HUDEP-2 (cell line): ENCODE measurements at regions not wholly inside any gene's neighbourhood (a gene's known extent, or its start where the extent isn't known, plus 50 kb on each side); places are given as distances from the start of the nearest gene placed in this dataset.
"Not testable (repeated sequence)": the region's sequence is repeated elsewhere in the genome, so short reads cannot be mapped to it uniquely, and the experiment has no call there.

Source experiments
- DNase-seq, 76 experiments: peaks; one replicate each; lab custom pipeline; 2025; ENCODE audit not compliant: unreplicated experiment in 76 of 76; lab: John Stamatoyannopoulos, UW

DNA sequence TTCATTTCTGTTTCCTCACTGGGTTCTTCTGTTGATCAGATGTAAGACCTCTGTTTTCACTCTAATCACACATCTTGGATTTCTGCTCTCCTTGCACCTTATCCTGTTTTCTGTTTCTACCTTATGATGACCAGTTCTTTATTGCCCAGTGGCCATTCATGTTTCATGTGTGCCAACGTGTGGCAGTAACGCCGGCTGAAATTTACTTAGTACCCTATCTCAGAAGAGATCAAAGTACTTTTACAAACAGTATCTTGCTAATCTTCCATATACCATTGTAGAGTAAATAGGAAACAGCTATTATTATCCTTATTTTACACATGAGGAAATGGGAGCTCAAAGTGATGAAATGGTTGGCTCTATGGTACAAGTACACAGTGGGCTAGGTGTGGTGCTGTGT lies 74.0 kb downstream of the GATA3 start:
- DNase-seq: no peak

DNA sequence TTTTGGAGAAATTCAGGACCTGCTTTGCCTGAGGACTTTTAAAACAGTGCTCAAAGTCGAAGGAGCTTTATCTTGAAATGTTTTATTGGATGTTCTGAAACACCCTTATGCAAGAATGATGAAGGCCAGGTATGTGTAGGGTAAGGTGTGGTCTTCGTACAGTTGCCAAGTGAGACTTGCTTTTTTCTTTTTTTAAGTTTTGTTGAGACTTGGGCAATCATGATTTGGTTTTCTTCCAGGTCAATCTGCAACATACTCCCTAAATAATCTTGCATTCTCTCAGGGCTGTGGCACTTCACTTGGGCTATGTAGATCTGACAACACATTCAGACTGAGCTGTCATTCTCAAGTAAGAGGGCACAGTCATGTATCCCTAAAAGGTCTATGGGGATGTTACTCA lies 75.0 kb downstream of the GATA3 start:
- DNase-seq: no peak

DNA sequence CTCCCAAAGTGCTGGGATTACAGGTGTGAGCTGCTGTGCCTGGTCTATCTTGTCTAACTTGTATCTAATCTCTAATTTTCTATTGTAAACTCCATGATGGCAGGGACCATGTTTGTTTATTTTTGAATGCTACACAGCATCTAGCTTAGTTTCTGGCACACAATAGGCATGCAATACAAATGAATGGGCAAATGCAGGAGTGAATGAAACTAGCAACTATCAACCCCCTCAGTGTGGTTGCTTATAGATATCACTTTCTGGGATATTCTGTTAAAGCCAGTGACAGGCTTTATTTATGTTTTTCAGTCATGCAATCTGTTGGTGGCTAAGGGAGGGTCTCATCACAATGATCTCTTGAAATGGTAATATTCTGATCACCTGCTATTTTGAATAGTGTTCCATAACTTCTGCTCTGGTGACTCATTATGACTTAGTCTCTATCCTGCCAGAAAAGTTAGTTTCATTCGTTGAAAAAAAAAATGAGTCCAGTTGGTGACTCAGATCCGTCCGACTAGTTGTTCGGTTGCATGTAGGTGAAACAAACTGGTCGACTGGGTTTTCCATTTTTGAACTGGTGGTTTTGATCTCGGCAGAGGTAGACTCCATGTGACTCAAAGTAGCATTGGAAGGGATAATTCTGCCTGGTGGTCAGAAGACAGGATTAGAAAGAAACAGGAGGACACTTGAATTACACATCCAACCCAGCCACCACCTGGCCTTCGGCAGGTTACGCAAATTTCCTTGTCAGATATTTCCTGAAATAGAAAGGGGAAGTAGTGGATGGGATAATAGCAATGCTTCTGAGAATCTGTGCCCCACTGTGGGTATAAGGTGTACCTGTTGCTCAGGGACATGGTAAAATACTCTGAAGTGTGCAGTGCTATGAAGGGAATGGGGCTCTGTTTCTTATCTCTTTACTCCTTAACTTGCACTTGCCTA lies 76.8 kb downstream of the GATA3 start:
- DNase-seq: no peak

DNA sequence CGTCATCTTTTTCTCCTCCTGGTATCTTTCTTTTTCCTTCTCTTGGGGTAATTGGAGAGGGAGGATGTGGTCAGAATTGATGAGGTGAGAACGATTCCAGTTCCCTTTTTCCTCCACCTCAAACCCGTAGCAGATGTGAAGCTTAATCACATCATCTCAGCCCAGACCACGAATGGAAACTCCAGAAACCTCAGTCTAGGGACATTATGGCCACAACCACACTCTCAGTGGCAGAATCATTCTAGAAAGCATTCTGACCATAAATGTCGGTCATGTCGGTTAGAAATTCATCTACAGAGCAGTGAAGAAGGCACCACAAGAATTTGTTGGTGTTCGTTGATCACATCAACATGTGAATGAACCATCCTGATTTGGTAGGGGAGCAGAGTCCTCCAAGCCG lies 78.7 kb downstream of the GATA3 start:
- no peak for DNase-seq

DNA sequence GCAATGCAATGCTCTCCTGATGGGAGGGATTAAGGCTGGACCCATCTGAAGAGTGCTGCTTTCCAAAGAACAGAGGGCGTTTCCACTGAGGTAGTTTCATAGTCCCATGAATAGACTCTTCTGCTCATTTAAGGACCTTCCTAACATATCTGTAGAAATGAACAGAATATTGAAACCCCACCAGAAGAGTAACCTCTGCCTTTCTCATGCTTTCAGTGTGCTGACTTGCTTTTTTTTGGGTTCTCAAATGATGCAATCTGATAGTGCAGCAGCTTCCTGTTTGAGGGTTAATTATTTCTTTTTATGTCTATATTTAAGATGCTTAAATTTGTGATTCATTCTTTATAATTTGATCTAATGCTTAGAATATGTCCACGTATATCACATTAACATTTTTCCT lies 82.2 kb downstream of the GATA3 start:
- DNase-seq: no peak

DNA sequence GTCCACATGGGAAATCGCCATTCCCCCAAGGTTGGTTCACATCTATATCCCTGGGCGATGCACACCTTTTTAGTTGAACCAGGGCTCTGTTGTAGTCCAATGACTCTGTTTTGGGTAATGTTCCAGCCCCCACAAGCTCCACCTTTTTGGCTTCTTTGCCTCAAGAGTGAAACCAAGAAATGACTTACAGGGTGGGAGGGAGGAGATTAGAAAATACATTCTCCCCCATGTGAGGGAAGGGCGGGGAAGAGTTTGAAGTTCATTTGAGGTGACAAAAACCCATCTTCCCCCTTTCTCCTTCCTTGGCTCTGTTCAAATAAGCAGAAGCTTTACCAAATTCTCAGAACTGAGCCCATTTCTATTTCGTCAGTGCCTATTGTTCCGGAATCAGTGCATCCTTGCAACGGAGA lies 82.8 kb downstream of the GATA3 start:
- no peak for DNase-seq

DNA sequence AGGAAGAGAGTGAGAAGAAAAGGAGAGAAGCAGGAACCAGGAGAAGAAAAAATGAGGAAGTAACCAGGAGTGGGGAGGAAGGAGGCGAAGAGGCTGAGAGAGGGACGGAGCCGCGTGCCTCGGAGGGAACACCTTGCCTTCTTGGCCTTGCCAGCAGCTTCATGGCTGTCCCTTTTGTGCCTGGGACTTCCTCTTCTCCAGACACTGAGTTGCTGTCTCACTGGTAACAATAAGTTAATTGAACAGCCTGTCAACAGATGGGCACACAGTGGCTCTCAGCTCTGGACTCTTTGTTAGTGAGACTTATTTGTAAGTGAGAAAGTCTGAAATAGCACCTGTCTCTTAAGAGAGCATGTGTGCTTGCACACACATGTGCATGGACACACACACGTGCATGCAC lies 83.2 kb downstream of the GATA3 start:
- DNase-seq: no peak

DNA sequence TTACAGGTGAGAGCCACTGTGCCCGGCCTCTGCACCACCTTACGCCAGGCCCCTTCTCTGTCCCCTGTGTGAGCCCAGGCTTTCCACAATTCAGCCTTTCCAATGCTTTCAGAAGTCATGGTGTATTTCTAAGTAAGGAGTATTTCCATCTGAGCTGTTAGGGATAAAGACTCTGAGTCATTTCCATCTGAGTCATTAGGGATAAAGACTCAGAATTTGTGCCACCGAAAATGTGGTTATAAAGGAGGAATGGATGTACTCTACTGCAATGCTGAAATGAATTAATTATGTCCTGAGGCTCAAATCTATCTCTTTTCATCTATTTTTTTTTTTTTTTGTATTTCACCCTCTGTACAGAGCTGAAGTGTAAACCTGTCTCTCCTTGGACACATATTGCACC lies 84.0 kb downstream of the GATA3 start:
- no peak for DNase-seq

DNA sequence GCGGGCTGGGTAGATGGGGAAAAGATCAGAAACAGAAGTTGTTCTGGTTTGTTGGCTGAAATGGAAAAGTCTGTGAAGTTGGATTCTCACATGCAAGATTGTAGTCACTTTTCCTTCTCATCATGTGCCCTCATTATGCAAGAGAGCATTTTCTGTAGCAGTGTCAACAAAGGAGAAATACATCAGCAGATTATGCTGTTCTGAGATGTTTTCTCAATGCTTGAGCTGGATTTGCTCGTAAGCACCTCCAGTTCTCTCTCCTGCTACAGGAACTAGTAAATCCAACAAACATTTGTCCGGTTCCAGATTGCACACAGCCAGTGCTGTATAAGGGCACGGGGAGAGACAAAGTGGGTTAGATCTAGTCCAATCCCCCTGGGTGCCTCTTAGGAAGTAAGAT lies 90.0 kb downstream of the GATA3 start:
- no peak for DNase-seq

DNA sequence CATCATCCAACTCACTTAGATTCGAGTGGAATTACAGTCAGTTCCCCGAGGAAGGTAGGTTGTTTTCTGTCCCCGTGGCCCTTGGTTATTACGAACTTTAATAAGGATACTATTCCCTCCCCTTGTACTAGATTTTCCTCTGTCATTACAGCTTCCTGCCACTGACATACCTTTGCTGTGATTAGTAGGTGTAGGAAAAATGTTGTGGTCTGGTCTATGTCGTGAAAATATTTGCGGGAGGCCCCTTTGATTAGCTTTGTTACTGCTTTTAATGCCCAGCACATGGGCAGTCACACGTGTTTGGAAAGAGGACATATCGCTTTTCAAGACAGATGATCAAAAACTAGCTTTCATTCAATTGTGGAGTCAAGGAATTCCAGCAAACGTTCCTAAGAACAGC lies 92.2 kb downstream of the GATA3 start:
- DNase-seq: no peak

DNA sequence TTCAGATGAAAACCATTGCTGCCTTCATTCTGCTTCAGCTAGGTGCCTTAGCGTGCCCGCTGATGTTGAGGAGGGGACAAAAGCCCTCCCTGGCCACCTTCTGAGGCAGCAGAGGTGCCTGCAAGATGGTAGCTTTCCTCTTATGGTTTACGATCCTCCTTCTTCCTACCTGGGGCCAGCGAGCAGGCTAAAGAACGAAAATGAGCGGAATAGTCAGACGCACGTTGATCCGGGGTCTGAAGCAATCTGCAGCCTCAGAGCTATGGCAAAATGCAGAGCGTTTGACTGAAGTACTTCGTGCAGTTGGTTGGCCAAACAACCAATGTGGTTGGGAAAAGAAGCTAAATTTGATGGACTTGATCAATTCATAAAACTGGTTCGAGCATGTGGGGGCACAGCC lies 95.5 kb downstream of the GATA3 start:
- DNase-seq: no peak

DNA sequence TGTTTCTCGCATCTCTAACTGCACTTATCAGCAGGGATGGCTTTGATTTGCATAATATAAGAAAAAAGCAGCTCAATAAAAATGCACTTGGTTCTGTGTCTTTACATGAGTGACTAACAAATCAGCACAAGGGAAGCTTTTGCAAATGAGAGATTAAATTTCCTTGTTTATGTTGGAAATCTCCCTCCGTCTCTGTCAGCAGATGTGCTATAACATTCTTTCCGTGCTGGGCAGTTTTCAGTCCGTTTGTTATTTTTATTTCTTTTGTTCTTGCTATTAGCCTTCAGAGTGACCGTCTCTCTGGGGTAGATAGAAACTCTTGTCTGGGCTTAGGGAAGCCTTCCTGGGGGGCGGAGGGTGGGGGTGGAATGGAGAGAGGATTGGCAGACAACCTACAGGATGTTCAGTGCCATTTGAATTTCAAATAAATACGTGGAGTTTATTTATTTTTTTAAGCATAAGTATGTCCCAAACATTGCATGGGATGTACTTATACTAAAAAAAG lies 96.0 kb downstream of the GATA3 start:
- DNase-seq: no peak

DNA sequence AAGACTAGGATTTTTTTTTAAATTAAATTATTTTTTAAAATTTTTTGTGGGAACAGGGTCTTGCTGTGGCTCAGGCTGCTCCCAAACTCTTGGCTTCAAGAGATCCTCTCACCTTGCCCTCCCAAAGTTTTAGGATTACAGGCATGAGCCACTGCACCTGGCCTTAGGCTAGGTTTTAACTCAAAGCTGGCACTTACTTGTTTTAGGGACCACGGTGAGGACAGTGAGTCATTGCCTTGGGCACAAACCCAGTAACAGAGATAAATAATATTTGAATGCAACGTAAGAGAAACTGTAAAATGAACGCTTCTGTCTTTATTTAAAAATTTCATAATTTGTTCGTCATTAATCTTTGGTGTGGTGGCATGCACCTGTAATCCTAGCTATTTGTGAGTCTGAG lies 96.6 kb downstream of the GATA3 start:
- no peak for DNase-seq

DNA sequence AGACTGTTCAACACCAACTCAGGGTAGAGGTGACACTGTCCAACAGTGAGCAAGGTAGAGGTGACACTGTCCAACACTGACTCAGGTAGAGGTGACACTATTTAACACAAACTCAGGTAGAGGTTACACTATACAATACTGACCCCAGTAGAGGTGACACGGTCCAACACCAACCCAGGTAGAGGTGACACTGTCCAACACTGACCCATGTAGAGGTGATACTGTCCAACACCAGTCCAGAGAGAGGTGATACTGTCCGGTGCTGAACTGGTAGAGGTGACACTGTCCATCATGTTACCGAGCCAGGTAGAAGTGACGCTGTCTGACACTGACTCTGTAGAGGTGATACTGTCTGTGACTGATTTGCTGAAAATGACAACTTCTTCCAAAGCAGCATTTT lies 102.4 kb downstream of the GATA3 start:
- no peak for DNase-seq

DNA sequence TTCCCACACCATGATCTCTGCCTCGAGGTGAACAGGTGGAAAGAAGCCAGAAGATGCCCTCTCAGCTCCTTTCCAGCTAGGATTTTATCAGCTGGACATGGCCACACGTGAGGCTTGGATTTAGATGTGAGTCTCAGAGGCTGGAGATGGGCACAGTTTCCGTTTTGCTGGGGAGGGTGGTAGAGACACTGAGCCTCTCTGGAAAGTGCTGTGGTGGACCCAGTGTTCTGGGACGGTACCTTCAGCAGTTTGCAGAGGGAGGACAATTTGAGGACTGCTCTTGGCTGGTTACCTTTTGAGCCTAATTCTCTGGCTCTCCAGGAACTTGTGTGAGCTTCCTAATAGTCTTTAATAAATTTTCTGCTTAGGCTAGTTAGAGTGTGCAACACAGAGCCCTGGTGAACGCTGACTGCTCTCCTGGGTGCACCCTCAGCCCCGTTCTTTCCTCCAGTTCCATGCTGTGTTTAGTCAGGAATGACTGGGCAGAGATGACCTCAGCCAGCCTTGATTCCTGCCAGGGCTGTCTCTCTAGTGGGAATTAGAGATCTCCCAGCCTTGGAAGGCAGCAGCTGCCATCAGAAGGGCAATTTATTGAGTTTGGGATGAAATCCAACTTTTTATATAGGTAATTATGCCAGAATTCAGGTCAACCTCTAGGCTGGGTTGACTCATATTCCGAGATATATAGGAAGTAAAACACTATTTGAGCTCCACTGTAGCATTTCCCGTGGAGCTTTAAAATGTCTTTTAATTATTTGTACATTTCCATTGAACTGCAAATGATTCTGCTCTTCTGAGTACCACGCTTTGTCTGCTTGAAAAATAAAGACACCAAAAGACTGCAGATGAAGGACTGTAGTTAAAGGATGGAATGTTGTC lies 103.9 kb downstream of the GATA3 start:
- DNase-seq: no peak

DNA sequence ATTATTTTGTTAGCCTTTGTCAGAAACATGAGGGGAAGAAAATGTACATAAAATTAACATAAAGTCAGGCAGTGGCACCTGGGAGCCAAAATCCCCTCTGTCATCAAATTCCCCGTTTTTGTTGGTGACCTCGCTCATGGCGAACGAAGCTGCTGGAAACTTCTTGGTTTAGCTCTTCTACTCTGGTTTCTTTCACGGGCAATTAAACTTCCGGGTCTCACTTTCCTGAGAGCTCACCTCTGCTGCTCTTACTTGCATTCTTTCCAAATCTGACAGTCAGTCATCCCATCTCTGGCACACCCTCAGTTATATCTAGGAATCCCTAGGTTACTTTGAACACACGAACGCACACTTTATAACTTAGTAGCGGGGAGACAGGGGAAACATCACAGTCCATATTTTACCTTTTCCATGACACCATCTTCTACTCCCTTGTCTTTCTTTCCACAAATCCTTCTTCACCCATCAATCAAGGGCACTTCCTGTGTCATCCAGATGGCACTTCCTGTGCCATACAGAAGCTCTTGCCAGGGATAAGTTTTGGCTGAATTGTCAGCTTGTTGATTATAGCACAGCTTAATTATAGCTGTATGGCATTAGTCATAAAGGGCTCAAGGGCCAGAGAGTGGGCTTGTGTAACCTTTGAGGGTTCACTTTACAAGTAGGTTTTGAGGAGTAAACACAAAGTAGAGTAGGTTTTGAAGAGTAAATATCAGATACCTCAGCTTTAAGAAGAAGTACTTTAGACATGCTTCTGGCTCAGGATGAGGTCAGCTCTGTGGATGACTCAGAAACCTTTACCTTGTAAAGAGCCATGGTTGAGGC lies 105.1 kb downstream of the GATA3 start:
- DNase-seq: no peak

DNA sequence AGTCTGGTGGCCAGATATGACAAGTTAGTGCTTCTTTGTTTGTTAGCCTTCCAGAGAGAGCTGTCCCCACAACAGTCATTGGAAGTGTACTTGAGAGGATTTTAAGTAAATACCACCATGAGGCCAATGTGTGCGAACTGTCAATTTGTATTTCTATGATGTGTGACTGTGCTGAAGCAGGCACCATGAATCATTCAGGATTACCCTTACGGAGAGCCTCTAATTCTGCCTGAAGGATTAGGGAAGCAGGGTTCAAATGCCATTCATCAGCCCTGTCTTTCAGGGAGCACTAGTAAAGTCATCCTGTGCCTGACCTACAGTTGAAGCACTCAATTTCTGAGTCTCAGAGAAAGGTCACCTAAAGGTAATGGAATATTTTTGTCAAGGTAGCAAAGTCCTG lies 109.3 kb downstream of the GATA3 start:
- DNase-seq: no peak

DNA sequence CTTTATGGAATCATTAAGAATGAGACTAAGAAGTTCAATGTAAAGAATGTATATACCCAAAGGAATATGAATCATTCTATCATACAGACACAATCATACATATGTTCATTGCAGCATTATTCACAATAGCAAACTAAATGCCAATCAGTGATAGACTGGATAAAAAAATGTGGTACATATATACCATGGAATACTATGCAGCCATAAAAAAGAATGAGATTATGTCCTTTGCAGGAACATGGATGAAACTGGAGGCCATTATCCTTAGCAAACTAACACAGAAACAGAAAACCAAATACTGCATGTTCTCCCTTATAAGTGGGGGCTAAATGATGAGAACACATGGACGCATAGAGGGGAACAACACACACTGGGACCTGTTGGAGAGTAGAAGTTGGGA lies 110.2 kb downstream of the GATA3 start:
- not testable (repeated sequence) for DNase-seq

DNA sequence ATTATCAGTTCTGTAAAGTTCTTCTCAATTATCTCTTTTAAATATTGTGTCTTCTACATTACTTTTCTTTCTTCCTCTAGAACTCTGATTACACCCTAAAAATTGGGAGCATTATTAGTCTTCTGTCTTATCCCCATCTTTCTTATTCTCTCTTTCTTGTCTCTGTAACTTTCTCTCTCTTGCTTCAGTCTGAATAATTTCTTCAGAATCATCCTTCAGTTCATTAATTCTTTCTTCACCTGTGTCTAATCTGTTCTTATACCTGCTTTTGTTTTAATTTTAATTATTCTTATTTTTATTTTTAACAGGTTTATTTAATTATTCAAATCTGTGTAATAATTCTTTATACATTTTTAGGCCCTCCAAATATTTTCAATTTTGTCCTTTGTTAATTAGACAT lies 114.3 kb downstream of the GATA3 start:
- DNase-seq: no peak

DNA sequence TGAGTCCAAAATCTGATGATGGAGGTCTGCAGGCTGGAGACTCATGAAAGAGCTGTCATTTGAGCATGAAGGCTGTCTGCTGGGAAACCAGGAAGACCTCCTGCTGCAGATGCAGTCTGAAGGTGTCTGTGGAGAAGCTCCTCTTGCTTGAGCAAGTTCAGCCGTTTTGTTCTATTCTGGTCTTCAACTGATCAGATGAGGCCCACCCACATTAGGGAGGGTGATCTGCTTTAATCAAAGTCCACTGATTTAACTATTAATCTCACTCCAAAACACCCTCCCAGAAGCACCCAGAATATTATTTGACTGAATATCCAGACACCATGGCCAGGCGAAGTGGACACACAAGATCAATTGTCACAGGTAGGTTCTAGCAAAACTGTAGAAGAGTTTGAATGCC lies 116.5 kb downstream of the GATA3 start:
- no peak for DNase-seq

DNA sequence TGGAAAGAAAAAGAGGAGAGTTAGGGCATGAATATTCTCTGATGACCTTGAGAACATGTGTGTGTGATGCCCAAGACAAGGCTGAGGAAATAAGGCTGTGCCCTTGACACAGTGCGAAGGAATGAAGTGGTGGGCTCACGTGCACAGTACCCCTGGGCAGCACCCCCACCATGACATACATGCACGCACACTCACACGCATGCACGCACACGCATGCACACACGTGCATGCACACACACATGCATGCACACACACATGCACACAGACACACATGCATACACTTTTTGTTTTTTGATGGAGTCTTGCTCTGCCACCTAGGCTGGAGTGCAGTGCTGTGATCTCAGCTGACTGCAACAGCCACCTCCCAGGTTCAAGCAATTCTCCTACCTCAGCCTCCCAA lies 118.1 kb downstream of the GATA3 start:
- no peak for DNase-seq
